ENCODE measurements at regions not wholly inside any gene's neighbourhood (a gene's known extent, or its start where the extent isn't known, plus 50 kb on each side); places are given as distances from the start of the nearest gene placed in this dataset.

DNA sequence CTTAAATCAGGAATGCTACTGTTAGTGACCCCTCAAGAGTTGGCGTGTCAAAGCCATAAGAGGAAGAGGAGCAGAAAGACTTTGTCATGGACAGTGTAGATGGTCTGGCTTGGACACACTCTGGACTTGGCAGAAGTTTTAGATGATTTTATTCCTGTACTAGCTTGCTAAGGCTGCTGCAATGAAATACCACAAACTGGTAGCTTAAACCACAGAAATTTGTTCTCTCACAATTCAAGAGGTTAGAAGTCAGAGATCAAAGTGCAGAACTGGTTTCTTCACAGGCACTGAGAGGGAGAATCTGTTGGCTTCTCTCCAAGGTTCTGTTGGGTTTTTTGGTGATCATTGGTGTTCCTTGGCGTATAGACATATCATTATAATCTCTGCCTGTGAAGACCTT, 869.8 kb upstream of the B3GALT2 start:
- H3K9me3 ChIP-seq (replicated peaks; ENCODE audit: control insufficient read depth, insufficient read depth, low read depth, low read length), result peaks cover 2% of the 10 kb centered on the region; the same call in 1 of the 2 replicates
- no peaks in the 10 kb centered on the region for H3K4me1 ChIP-seq (replicated peaks in 1 of 2; ENCODE audit: control insufficient read depth in 2 of 2, insufficient read depth in 2 of 2, low read length in 2 of 2)
- no peaks in the 10 kb centered on the region for H3K9me1 ChIP-seq (ENCODE audit: control insufficient read depth, insufficient read depth, low read length)
- no peak overlapping the region for H3K27ac ChIP-seq (ENCODE audit: extremely low read depth, low read depth, low read length)
- TF ChIP-seq DIDO1 (tag; IDR thresholded peaks at IDR 0.05; ENCODE audit: low read depth) (no peak), ETV5 (CRISPR knock-in tag; IDR thresholded peaks at IDR 0.05; ENCODE audit: low read depth) (no peak), ZC3H8 (IDR thresholded peaks at IDR 0.05) (no peak), GATAD2A (IDR thresholded peaks at IDR 0.05) (no peak)
- TF ChIP-seq, protein P1, sequence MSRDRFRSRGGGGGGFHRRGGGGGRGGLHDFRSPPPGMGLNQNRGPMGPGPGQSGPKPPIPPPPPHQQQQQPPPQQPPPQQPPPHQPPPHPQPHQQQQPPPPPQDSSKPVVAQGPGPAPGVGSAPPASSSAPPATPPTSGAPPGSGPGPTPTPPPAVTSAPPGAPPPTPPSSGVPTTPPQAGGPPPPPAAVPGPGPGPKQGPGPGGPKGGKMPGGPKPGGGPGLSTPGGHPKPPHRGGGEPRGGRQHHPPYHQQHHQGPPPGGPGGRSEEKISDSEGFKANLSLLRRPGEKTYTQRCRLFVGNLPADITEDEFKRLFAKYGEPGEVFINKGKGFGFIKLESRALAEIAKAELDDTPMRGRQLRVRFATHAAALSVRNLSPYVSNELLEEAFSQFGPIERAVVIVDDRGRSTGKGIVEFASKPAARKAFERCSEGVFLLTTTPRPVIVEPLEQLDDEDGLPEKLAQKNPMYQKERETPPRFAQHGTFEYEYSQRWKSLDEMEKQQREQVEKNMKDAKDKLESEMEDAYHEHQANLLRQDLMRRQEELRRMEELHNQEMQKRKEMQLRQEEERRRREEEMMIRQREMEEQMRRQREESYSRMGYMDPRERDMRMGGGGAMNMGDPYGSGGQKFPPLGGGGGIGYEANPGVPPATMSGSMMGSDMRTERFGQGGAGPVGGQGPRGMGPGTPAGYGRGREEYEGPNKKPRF (IDR thresholded peaks at IDR 0.05; ENCODE audit: low read depth, low read length), result no peak
- TF ChIP-seq, protein P2, sequence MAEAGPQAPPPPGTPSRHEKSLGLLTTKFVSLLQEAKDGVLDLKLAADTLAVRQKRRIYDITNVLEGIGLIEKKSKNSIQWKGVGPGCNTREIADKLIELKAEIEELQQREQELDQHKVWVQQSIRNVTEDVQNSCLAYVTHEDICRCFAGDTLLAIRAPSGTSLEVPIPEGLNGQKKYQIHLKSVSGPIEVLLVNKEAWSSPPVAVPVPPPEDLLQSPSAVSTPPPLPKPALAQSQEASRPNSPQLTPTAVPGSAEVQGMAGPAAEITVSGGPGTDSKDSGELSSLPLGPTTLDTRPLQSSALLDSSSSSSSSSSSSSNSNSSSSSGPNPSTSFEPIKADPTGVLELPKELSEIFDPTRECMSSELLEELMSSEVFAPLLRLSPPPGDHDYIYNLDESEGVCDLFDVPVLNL (CRISPR knock-in tag; IDR thresholded peaks at IDR 0.05; ENCODE audit: low read depth), result no peak
- TF ChIP-seq, protein P3, sequence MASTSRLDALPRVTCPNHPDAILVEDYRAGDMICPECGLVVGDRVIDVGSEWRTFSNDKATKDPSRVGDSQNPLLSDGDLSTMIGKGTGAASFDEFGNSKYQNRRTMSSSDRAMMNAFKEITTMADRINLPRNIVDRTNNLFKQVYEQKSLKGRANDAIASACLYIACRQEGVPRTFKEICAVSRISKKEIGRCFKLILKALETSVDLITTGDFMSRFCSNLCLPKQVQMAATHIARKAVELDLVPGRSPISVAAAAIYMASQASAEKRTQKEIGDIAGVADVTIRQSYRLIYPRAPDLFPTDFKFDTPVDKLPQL (IDR thresholded peaks at IDR 0.05; ENCODE audit: extremely low read depth, insufficient read length), result no peak
- TF ChIP-seq, protein P4, sequence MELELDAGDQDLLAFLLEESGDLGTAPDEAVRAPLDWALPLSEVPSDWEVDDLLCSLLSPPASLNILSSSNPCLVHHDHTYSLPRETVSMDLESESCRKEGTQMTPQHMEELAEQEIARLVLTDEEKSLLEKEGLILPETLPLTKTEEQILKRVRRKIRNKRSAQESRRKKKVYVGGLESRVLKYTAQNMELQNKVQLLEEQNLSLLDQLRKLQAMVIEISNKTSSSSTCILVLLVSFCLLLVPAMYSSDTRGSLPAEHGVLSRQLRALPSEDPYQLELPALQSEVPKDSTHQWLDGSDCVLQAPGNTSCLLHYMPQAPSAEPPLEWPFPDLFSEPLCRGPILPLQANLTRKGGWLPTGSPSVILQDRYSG (tag; conservative IDR thresholded peaks at IDR 0.05; ENCODE audit: low read depth), result no peak
- intact Hi-C loops (cut with micrococcal nuclease), result no loop called here
- no TSS peak for BruUV-seq (replicated peaks)
- DNase-seq (ENCODE audit: extremely low read depth in 1 of 4, low spot score in 3 of 4), result no peak
- no peak for FAIRE-seq
- in situ Hi-C loops (cut with MboI), result no loop called here
- H3K79me2 ChIP-seq (ENCODE audit: control insufficient read depth, insufficient read depth, low read length), result no peaks in the 10 kb centered on the region
- 0% methylated on average over 2 of the region's 2 CpGs for WGBS (ENCODE audit: insufficient coverage, low coverage, missing lambda C conversion rate)
- H2AFZ ChIP-seq (ENCODE audit: low read depth, low read length), result no peak overlapping the region
- POLR2A ChIA-PET, result no interaction called here
- H3K27me3 ChIP-seq (ENCODE audit: control insufficient read depth in 2 of 2, insufficient read depth in 2 of 2, low read length in 2 of 2), result no peaks in the 10 kb centered on the region
- H4K20me1 ChIP-seq (replicated peaks; ENCODE audit: control insufficient read depth, insufficient read depth, low read length), result no peaks in the 10 kb centered on the region
- CTCF ChIA-PET (ENCODE audit: low intra/inter-chr PET ratio), result no interaction called here
- no peak for ATAC-seq
- H3K36me3 ChIP-seq (ENCODE audit: control insufficient read depth, insufficient read depth, low read length), result no peaks in the 10 kb centered on the region
- H3K4me2 ChIP-seq (ENCODE audit: insufficient read depth, low read length), result no peak overlapping the region
- H3K4me3 ChIP-seq, result no peak overlapping the region
- no peak overlapping the region for H3K9ac ChIP-seq (ENCODE audit: insufficient read depth in 1 of 2, low read depth in 2 of 2, low read length in 2 of 2)

Data from K562 (cell line).